ENCODE measurements at regions not wholly inside any gene's neighbourhood (a gene's known extent, or its start where the extent isn't known, plus 50 kb on each side); places are given as distances from the start of the nearest gene placed in this dataset.
A peak's percentile ranks its signal among the peaks of the same experiment; 100 is the strongest.

DNA sequence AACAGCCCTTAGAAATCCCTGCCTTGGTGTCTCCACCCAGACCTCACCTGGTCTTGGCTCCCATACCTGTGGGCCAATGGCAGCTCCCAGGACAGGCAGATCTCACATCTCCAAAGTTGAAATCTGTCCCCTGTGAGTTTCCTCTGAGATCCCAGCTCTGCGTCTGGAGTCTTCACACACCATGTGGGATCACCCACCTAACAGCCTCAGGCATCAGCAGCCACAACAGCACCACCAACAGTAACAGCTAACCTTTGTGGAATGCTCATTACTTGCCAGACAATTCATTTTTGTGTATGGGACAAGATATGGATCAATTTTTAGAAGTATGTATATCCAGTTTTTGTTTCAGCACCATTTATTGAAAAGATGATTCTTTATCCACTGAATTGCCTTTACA, 523.2 kb downstream of the MATN1 start:
- Mint-ChIP-seq H3K4me1 (ENCODE audit: low read depth) (peaks cover 8% of the 10 kb centered on the region), H3K27me3 (ENCODE audit: low read depth) (peaks cover 7% of the 10 kb centered on the region), H3K36me3 (ENCODE audit: insufficient read depth) (no peaks in the 10 kb centered on the region), H3K9me3 (no peaks in the 10 kb centered on the region), H3K4me3 (no peak overlapping the region)
- DNase-seq = no peak
- ATAC-seq = no peak

- H3K9me3 Mint-ChIP-seq = no peaks in the 10 kb centered on the region
- ATAC-seq = no peak
- peaks cover 7% of the 10 kb centered on the region for H3K27me3 Mint-ChIP-seq (ENCODE audit: low read depth)
- no peak for DNase-seq
- H3K4me3 Mint-ChIP-seq = no peak overlapping the region
- no peaks in the 10 kb centered on the region for H3K36me3 Mint-ChIP-seq (ENCODE audit: insufficient read depth)
- peaks cover 8% of the 10 kb centered on the region for H3K4me1 Mint-ChIP-seq (ENCODE audit: low read depth)
Measured at GRCh38 chr1:30199563-30199962, 523.8 kb downstream of the MATN1 start.

DNA sequence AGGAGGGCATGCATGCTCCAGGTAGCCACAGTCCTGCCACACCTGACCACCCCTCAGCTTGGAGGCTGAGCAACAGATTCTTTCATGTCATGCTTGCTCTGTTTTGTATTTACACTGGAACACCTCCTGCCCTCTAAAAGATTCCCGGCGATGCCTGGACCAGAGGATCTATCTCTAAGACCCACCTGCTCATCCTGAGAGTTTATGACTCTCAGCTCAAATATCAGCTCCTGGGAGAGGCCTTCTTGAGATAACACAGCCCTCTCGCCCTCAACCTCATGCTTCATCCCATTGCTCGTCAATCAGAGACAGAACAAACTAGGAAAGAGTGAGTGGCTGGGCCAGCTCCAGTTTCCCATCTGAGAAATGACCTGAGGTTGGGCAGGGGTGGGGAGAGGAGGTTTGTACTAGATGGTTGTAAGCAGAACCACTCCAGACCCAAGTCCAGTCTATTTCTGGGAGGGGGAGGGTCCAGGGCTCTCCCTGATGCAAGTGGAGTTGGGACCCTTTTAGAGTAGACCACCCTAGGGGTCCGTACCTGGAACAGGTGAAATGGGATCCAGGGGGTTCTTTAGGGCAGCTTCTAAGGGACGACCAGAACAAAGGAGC, 524.5 kb downstream of the MATN1 start:
- ATAC-seq = no peak
- Mint-ChIP-seq H3K4me3 (no peak overlapping the region), H3K9me3 (no peaks in the 10 kb centered on the region), H3K27me3 (ENCODE audit: low read depth) (peaks cover 7% of the 10 kb centered on the region), H3K36me3 (ENCODE audit: insufficient read depth) (no peaks in the 10 kb centered on the region), H3K4me1 (ENCODE audit: low read depth) (peaks cover 8% of the 10 kb centered on the region)
- no peak for DNase-seq

DNA sequence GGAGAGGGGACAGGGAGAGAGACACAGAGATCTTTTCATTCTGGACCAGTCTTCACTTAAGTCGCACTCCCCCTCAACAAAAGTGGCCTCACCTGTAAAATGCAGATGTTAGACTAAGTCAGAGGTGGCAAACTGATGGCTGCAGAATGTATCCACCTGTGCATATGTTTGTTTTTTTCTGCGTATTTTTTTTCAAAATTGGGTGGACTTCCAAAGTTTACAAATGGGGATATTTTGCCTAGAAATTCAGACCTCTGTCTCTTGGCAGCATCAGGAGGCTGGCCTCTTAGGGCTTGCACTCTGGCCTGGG, 525.0 kb downstream of the MATN1 start:
- Mint-ChIP-seq H3K9me3 (no peaks in the 10 kb centered on the region), H3K36me3 (ENCODE audit: insufficient read depth) (no peaks in the 10 kb centered on the region), H3K27me3 (ENCODE audit: low read depth) (peaks cover 7% of the 10 kb centered on the region), H3K4me3 (no peak overlapping the region), H3K4me1 (ENCODE audit: low read depth) (peaks cover 11% of the 10 kb centered on the region)
- DNase-seq (no peak), ATAC-seq (no peak)

- Mint-ChIP-seq H3K4me1 (ENCODE audit: low read depth) (peaks cover 11% of the 10 kb centered on the region), H3K36me3 (ENCODE audit: insufficient read depth) (no peaks in the 10 kb centered on the region), H3K27me3 (ENCODE audit: low read depth) (peaks cover 7% of the 10 kb centered on the region), H3K4me3 (no peak overlapping the region), H3K9me3 (no peaks in the 10 kb centered on the region)
- ATAC-seq (no peak), DNase-seq (no peak)
Measured at GRCh38 chr1:30197639-30198450, 525.5 kb downstream of the MATN1 start.

DNA sequence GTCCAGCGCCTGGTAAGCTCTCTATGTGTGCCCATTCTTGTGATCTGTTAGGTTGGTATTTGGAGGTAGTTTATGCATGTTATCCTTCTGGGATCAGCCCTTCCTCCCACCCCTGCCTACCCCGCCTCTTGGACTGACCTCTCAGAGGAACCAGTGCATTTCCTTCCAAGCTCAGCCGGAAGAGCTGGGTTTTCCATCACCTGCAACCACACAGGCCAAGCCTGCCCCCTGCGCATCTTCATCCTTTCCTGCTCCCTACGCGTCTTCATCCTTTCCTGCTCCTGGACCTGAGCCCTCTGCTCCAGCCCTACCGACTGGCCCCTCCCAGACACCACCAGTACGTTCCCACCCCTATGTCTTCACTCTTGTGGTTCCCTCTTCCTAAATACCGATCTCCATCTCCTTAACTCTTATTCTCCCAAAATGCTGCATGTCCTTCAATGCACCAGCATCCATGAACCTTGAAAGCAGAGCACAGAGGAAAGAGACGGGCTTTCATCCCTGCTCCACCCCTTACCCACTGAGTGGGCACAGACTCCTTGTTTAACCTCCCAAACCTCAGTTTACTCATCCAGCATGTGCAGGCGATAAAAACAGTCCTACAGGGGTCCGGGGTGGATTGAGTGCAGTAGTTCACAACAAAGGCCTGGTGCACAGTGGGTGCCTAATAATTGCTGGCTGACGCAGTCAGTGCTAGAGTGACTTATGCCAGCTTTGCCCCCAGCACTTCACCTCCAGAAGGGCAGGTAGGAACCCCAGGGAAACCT, 526.3 kb downstream of the MATN1 start:
- Mint-ChIP-seq H3K36me3 (ENCODE audit: insufficient read depth) (no peaks in the 10 kb centered on the region), H3K27me3 (ENCODE audit: low read depth) (peaks cover 7% of the 10 kb centered on the region), H3K9me3 (no peaks in the 10 kb centered on the region), H3K4me1 (ENCODE audit: low read depth) (peaks cover 13% of the 10 kb centered on the region), H3K4me3 (no peak overlapping the region)
- ATAC-seq = no peak
- no peak for DNase-seq

DNA sequence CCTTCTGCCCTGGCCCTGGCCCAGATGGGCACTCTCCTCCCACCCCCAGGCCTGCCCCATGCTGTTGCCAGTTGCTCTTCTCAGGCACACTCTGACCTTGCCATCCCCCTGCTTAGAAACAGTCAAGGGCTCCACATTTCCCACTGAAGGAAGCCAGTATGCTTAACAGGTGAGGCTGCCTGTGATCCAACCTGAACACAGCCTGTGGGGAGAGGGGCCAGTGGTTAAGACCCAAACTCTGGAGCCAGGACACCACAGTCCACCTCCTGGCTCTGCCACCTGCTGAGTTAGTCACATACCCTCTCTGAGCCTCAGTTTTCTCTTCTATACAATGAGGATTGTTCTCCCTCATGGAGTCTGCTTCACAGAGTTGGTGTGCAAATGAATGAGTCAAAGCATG, 526.9 kb downstream of the MATN1 start:
- H3K4me3 Mint-ChIP-seq = no peak overlapping the region
- peaks cover 14% of the 10 kb centered on the region for H3K4me1 Mint-ChIP-seq (ENCODE audit: low read depth)
- no peak for ATAC-seq
- no peaks in the 10 kb centered on the region for H3K36me3 Mint-ChIP-seq (ENCODE audit: insufficient read depth)
- no peak for DNase-seq
- H3K9me3 Mint-ChIP-seq = no peaks in the 10 kb centered on the region
- peaks cover 7% of the 10 kb centered on the region for H3K27me3 Mint-ChIP-seq (ENCODE audit: low read depth)

- no peak for ATAC-seq
- H3K4me3 Mint-ChIP-seq = no peak overlapping the region
- no peaks in the 10 kb centered on the region for H3K36me3 Mint-ChIP-seq (ENCODE audit: insufficient read depth)
- H3K9me3 Mint-ChIP-seq = no peaks in the 10 kb centered on the region
- no peak for DNase-seq
- peaks cover 22% of the 10 kb centered on the region for H3K4me1 Mint-ChIP-seq (ENCODE audit: low read depth)
- H3K27me3 Mint-ChIP-seq (ENCODE audit: low read depth) = peaks cover 7% of the 10 kb centered on the region
Measured at GRCh38 chr1:30195424-30196134, 527.8 kb downstream of the MATN1 start.

DNA sequence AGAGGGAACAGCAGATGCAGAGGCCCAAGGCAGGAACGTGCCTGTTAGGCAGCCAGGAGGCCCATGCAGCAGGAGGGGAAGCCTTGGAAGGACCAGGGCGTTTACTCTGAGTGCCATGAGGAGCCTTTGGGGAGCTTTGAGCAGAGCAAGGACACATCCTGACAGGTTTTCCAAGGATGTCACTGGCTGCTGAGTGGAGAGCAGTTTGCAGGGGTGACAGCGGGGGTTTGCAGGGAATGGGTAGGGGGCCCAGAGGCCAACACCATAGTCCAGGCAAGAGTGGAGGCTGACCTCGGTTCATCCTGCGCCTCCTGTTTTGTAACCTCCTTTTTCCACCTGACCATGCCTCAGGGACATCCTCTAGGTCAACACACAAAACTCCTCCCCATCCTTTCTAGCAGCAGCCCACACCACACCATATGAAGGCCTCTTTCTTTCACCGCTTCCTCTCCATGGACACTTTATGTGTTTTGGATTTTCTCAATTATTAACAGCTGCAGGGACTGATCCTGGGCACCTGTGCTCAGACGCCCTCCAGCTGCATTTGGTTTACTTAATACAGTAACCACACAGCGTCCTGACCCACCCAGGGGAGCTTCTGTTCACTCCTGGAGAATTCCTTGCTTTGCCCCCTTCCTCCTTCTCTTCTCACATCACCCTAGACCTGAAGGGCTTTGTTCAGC, 528.5 kb downstream of the MATN1 start:
- Mint-ChIP-seq H3K4me3 (no peak overlapping the region), H3K36me3 (ENCODE audit: insufficient read depth) (no peaks in the 10 kb centered on the region), H3K4me1 (ENCODE audit: low read depth) (peaks cover 25% of the 10 kb centered on the region), H3K27me3 (ENCODE audit: low read depth) (peaks cover 7% of the 10 kb centered on the region), H3K9me3 (no peaks in the 10 kb centered on the region)
- ATAC-seq (no peak), DNase-seq (no peak)

DNA sequence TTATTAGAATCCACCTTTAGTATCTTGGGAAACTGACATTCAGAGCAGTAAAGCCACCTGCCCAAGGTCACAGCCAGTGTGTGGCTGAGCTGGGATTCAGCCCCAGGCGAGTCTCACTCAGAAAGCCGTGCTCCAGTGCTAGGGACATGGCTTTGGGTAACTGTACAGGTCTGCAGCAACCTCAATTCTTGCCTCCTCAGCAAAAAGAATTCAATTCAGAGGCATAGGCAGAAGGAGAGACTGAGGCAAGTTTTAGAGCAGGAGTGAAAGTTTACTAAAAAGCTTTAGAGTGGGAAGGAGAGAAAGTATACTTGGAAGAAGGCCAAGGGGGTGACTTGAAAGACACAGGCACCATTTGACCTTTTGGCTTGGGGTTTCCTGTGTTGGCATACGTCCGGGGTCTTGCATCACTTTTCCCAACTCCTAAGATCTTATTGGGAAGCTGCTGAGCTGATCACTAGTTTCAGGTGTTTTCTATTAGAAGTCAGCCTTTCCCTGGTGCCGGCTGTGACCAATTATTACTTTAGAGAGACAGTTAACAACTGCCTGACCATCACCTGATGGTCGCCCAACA, 529.3 kb downstream of the MATN1 start:
- DNase-seq (no peak), ATAC-seq (no peak)
- no peaks in the 10 kb centered on the region for H3K36me3 Mint-ChIP-seq (ENCODE audit: insufficient read depth)
- peaks cover 33% of the 10 kb centered on the region for H3K4me1 Mint-ChIP-seq (ENCODE audit: low read depth)
- H3K4me3 Mint-ChIP-seq = no peak overlapping the region
- peaks cover 12% of the 10 kb centered on the region for H3K27me3 Mint-ChIP-seq (ENCODE audit: low read depth)
- H3K9me3 Mint-ChIP-seq = no peaks in the 10 kb centered on the region

DNA sequence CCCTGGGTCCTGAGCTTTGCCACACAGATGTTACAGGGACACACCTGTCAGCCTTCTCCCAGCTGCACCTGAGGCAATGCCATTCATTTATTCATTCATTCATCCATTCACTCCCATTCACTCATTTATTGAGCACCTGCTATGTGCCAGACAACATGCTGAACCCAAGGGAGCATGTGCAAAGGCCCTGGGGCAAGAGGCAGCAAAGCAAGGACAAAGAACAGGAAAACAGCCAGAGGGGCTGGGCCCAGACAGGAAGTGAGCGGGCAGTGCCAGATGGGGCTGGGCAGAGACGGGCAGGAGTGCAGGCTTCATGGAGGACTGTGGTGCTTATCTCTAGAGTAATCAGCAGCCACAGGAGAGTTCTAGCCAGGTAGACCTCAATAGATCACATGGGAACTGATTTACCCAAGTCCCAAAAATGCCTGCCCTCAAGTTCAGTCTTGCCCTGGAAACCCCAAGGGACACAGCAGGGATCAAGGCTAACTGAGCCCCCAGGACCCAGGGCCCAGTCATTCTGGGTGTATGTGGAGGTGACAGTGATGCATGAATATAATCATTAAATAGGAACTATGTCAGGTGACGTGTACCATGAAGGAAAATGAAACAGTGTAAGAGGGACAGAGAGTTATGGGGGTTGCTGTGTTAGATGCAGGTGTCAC, 530.3 kb downstream of the MATN1 start:
- H3K27me3 Mint-ChIP-seq (ENCODE audit: low read depth) = peaks cover 15% of the 10 kb centered on the region
- H3K4me3 Mint-ChIP-seq = no peak overlapping the region
- no peak for ATAC-seq
- no peaks in the 10 kb centered on the region for H3K36me3 Mint-ChIP-seq (ENCODE audit: insufficient read depth)
- no peaks in the 10 kb centered on the region for H3K9me3 Mint-ChIP-seq
- peaks cover 35% of the 10 kb centered on the region for H3K4me1 Mint-ChIP-seq (ENCODE audit: low read depth)
- DNase-seq = no peak

DNA sequence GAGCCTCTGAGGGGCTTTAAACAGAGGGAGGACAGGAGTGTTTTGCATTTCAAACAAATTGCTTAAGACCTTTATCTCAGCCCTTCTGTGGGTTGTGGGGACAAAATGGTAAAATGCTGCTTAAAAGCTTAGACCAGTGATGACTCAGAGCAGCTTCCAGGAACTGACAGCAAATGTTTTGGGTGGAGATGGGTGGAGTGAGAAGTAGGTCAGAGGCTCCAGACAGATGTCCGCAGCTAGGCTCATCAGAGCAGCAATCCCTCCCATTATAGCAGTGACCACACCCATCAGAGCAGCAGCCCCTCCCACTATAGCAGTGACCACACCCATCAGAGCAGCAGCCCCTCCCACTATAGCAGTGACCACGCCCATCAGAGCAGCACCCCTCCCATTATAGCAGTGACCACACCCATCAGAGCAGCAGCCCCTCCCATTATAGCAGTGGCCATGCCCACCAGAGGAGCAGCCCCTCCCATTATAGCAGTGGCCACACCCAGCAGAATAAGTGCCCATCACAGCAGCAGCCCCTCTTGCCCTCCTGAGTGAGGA, 532.2 kb downstream of the MATN1 start:
- no peak overlapping the region for H3K4me3 Mint-ChIP-seq
- H3K9me3 Mint-ChIP-seq = no peaks in the 10 kb centered on the region
- DNase-seq (no peak), ATAC-seq (peak; percentile 63 to 76)
- H3K36me3 Mint-ChIP-seq (ENCODE audit: insufficient read depth) = no peaks in the 10 kb centered on the region
- peaks cover 7% of the 10 kb centered on the region for H3K27me3 Mint-ChIP-seq (ENCODE audit: low read depth)
- H3K4me1 Mint-ChIP-seq (ENCODE audit: low read depth) = peaks cover 27% of the 10 kb centered on the region

DNA sequence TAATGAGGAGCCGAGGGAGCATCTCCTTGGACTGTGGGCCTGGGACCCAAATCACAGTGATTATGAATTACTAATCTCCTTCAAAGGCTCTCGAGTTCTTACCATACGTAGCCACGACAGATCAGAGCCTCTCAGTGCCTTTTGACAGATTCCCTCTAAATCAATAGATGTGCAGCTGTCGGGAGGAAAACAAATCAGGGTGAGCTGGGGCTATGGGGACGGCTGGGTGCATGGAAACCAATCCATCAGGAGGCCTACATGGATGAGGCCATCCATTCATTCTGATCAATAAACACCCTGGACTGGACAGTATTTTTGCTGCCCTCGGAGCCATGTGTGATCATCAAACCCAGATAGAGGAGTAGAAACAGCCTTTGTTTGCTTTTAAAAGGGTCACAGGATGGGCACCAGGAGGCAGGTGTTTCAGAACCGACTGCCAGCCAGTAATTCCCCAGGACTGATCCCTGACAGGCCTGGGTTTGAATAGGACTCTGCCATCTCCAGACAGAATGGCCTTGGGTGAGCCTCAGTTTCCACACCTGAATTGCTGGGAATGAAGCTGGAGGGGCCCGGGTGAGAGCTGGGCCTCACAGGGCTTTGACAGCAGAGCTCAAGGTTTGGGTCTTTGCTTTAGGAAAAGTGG, 532.8 kb downstream of the MATN1 start:
- H3K4me3 Mint-ChIP-seq = no peak overlapping the region
- ATAC-seq = no peak

More for the DNA sequence above, 532.8 kb downstream of the MATN1 start:
- no peak for DNase-seq
- H3K9me3 Mint-ChIP-seq = no peaks in the 10 kb centered on the region
- no peaks in the 10 kb centered on the region for H3K36me3 Mint-ChIP-seq (ENCODE audit: insufficient read depth)
- peaks cover 27% of the 10 kb centered on the region for H3K4me1 Mint-ChIP-seq (ENCODE audit: low read depth)
- H3K27me3 Mint-ChIP-seq (ENCODE audit: low read depth) = peaks cover 7% of the 10 kb centered on the region

Measured in activated T-cell treated with anti-CD3 and anti-CD28 coated beads, Interleukin-2, amount 50 U/mL, for 4 hours (primary cell).